Activated CD8-positive, alpha-beta T cell treated with anti-CD3 and anti-CD28 coated beads for 36 hours (primary cell): ENCODE measurements at regions not wholly inside any gene's neighbourhood (a gene's known extent, or its start where the extent isn't known, plus 50 kb on each side); places are given as distances from the start of the nearest gene placed in this dataset.

Experiments used
- ATAC-seq: fragments of 200-7000 bp; cut with Tn5 transposase; one replicate; pipeline ENCODE4 v1.10.0; 2021; ENCODE audit warnings: mild to moderate bottlenecking, moderate library complexity
- CTCF ChIA-PET: fragments of 350-600 bp; sonication (Branson Sonifier 250); formaldehyde crosslinking; loops from one replicate; lab custom pipeline; 2021; ENCODE audit warnings: antibody characterized with exemption; lab: Charles Lee
- POLR2A ChIA-PET: fragments of 350-600 bp; sonication (Branson Sonifier 250); formaldehyde crosslinking; loops from one replicate; lab custom pipeline; 2021; ENCODE audit warnings: antibody characterized with exemption; lab: Charles Lee
- DNase-seq: peaks from one replicate; pipeline ENCODE4 v3.0.0-alpha.2; 2020
- H3K27ac Mint-ChIP-seq: one replicate; pipeline ENCODE4 v1.8.0; 2021; ENCODE audit warnings: mild to moderate bottlenecking, mixed read lengths
- H3K27me3 Mint-ChIP-seq: one replicate; pipeline ENCODE4 v1.8.0; 2021; ENCODE audit warnings: mixed read lengths
- H3K36me3 Mint-ChIP-seq: one replicate; pipeline ENCODE4 v1.8.0; 2021; ENCODE audit warnings: low read depth, mixed read lengths
- H3K4me1 Mint-ChIP-seq: one replicate; pipeline ENCODE4 v1.8.0; 2021; ENCODE audit warnings: low read depth, mixed read lengths
- H3K4me3 Mint-ChIP-seq: one replicate; pipeline ENCODE4 v1.8.0; 2021; ENCODE audit warnings: mild to moderate bottlenecking, moderate library complexity, mixed read lengths
- H3K9me3 Mint-ChIP-seq: one replicate; pipeline ENCODE4 v1.8.0; 2021; ENCODE audit warnings: mixed read lengths
- CTCF ChIP-seq: fragments of 200-600 bp; IDR thresholded peaks from one replicate; pipeline ENCODE4 v1.8.0; 2022; ENCODE audit warnings: antibody characterized with exemption, mild to moderate bottlenecking
- intact Hi-C: fragments of 100-400 bp; cut with micrococcal nuclease; formaldehyde crosslinking; loops from one replicate; pipeline ENCODE4 v1.10.0; 2022

DNA sequence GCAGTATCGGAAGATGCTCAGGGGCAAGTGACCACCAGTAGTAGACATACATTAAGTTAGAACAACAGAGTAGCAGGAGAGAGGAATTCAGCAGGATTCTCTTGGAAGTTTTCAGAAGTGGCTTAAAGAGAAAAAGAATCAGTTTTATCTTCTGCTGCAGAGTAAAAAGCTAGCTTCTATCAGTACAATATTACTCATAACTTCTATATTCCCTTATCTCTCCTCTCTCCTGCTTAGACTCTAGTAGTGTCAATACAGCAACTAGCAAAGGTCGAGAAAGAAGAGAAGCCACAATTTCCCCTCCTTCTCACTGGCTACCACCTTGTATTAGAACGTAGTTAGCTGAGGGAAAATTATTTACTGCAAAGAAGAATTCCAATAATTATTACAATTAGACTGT lies 539.7 kb downstream of the DIPK2A start:
- Mint-ChIP-seq H3K36me3 (no peaks in the 10 kb centered on the region), H3K27ac (no peak overlapping the region), H3K9me3 (no peaks in the 10 kb centered on the region), H3K4me3 (no peak overlapping the region), H3K4me1 (no peaks in the 10 kb centered on the region), H3K27me3 (no peaks in the 10 kb centered on the region)
- CTCF ChIA-PET: no interaction called here
- intact Hi-C loops: no loop called here
- POLR2A ChIA-PET: no interaction called here
- no peak for TF ChIP-seq CTCF
- DNase-seq: no peak
- no peak for ATAC-seq

- ChIA-PET CTCF (no interaction called here), POLR2A (no interaction called here)
- Mint-ChIP-seq H3K27me3 (no peaks in the 10 kb centered on the region), H3K9me3 (no peaks in the 10 kb centered on the region), H3K4me1 (no peaks in the 10 kb centered on the region), H3K4me3 (no peak overlapping the region), H3K27ac (no peak overlapping the region), H3K36me3 (no peaks in the 10 kb centered on the region)
- DNase-seq (no peak), ATAC-seq (no peak)
- TF ChIP-seq CTCF: no peak
- intact Hi-C loops: no loop called here
Observed at GRCh38 chr3:144516026-144516425, 544.4 kb downstream of the DIPK2A start.

DNA sequence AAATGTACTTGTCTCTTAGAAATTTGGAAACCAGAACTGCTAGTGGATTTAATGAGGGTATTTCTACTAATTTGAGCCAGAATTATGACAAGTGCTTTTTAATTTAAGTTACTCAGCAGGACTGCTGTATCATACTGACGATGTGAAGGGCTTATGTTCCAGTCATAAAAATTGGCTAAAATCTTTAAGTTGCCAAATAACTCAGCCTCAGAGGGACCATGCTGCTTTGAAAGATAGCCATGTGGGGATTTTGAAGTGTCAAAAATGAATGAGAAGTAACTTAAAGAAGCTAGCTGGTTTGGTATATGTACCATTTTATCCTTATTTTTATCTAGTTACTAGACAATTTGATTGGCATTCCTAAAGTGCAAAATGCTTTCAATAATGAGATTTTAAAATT lies 545.0 kb downstream of the DIPK2A start:
- TF ChIP-seq CTCF: no peak
- intact Hi-C loops: no loop called here
- no peaks in the 10 kb centered on the region for H3K4me1 Mint-ChIP-seq
- ChIA-PET POLR2A (no interaction called here), CTCF (no interaction called here)
- H3K27ac Mint-ChIP-seq: no peak overlapping the region
- DNase-seq: no peak
- ATAC-seq: no peak
- no peaks in the 10 kb centered on the region for H3K27me3 Mint-ChIP-seq
- no peaks in the 10 kb centered on the region for H3K9me3 Mint-ChIP-seq
- H3K4me3 Mint-ChIP-seq: no peak overlapping the region
- H3K36me3 Mint-ChIP-seq: no peaks in the 10 kb centered on the region

GRCh38 chr3:144521131-144521530 lies 549.5 kb downstream of the DIPK2A start:
- ChIA-PET CTCF (no interaction called here), POLR2A (no interaction called here)
- intact Hi-C loops: no loop called here
- no peak overlapping the region for H3K27ac Mint-ChIP-seq
- no peak overlapping the region for H3K4me3 Mint-ChIP-seq
- DNase-seq (no peak), ATAC-seq (no peak)
- no peaks in the 10 kb centered on the region for H3K36me3 Mint-ChIP-seq
- no peaks in the 10 kb centered on the region for H3K4me1 Mint-ChIP-seq
- H3K27me3 Mint-ChIP-seq: peaks cover 2% of the 10 kb centered on the region
- H3K9me3 Mint-ChIP-seq: no peaks in the 10 kb centered on the region
- no peak for TF ChIP-seq CTCF

- POLR2A ChIA-PET: no interaction called here
Observed at GRCh38 chr3:144522456-144522855, 550.8 kb downstream of the DIPK2A start.

More at GRCh38 chr3:144522456-144522855, 550.8 kb downstream of the DIPK2A start:
- Mint-ChIP-seq H3K4me3 (no peak overlapping the region), H3K36me3 (no peaks in the 10 kb centered on the region), H3K4me1 (no peaks in the 10 kb centered on the region), H3K27me3 (peaks cover 2% of the 10 kb centered on the region), H3K9me3 (no peaks in the 10 kb centered on the region), H3K27ac (no peak overlapping the region)
- CTCF ChIA-PET: no interaction called here
- DNase-seq: no peak
- no peak for ATAC-seq
- TF ChIP-seq CTCF: no peak
- intact Hi-C loops: no loop called here
